K562 (cell line): ENCODE measurements at regions not wholly inside any gene's neighbourhood (a gene's known extent, or its start where the extent isn't known, plus 50 kb on each side); places are given as distances from the start of the nearest gene placed in this dataset.
A peak's percentile ranks its signal among the peaks of the same experiment; 100 is the strongest.

Source experiments
- ATAC-seq: fragments of 200-7000 bp; cut with Tn5 transposase; 3 replicates; pipeline ENCODE4 v1.9.1; 2020; ENCODE audit warnings: moderate library complexity
- BruUV-seq: library from RNA; stranded (reverse); fragments of 400-500 nt; replicated peaks from 2 replicates; lab custom pipeline; 2021; lab: Mats Ljungman, UMichigan
- CTCF ChIA-PET: fragments of 300-600 bp; formaldehyde crosslinking; extraction: SDS; loops from one replicate; lab custom pipeline; 2021; ENCODE audit warnings: low intra/inter-chr PET ratio; lab: Yijun Ruan, JAX
- POLR2A ChIA-PET: fragments of 300-600, 350-650 bp; sonication (Branson Sonifier 250); formaldehyde crosslinking; extraction: SDS; loops from one replicate; lab custom pipeline; 2021; ENCODE audit warnings: antibody characterized with exemption, inconsistent platforms; lab: Yijun Ruan, JAX
- DNase-seq, 4 experiments: peaks; one replicate each; pipeline versions ENCODE4 v3.0.0 to v3.0.0-alpha.2; 2011 to 2018; ENCODE audit warnings: low spot score in 3 of 4, mixed read lengths in 3 of 4; ENCODE audit errors: extremely low read depth in 1 of 4
- FAIRE-seq: peaks from 2 replicates; lab custom pipeline; 2011; peaks lifted over from hg19 to GRCh38; lab: Jason Lieb, UNC
- H2AFZ ChIP-seq: 2 replicates; pipeline ENCODE4 v1.6.0; 2011; ENCODE audit warnings: low read depth, low read length, control low read depth, inconsistent platforms
- H3K27ac ChIP-seq: fragments of 200-600 bp; 3 replicates; pipeline ENCODE4 v1.8.0; 2011; ENCODE audit warnings: low read depth, mild to moderate bottlenecking, control low read depth, inconsistent platforms, low read length, moderate library complexity, mixed read lengths; ENCODE audit errors: extremely low read depth
- H3K27me3 ChIP-seq, 2 experiments: fragments of 300-600 bp in 1 of 2; 2 replicates in 1 of 2; 3 replicates in 1 of 2; pipeline versions ENCODE4 v1.6.0 to v1.8.0; 2011; ENCODE audit warnings: inconsistent platforms in 2 of 2, low read length in 2 of 2, mild to moderate bottlenecking in 1 of 2, mixed read lengths in 1 of 2, moderate library complexity in 1 of 2; ENCODE audit not compliant: control insufficient read depth in 2 of 2, insufficient read depth in 2 of 2
- H3K36me3 ChIP-seq: fragments of 300-600 bp; 3 replicates; pipeline ENCODE4 v1.8.0; 2011; ENCODE audit warnings: mild to moderate bottlenecking, low read length, inconsistent platforms; ENCODE audit not compliant: control insufficient read depth, insufficient read depth
- H3K4me1 ChIP-seq, 2 experiments: fragments of 200-600 bp in 1 of 2; replicated peaks in 1 of 2; 2 replicates in 1 of 2; 3 replicates in 1 of 2; pipeline versions ENCODE4 v1.5.1 to v1.8.0; 2011; ENCODE audit warnings: inconsistent platforms in 2 of 2, low read length in 2 of 2, mild to moderate bottlenecking in 1 of 2, mixed read lengths in 1 of 2, moderate library complexity in 1 of 2; ENCODE audit not compliant: control insufficient read depth in 2 of 2, insufficient read depth in 2 of 2
- H3K4me2 ChIP-seq: 2 replicates; pipeline ENCODE4 v1.6.1; 2011; ENCODE audit warnings: low read length, control low read depth, inconsistent platforms, mixed read lengths; ENCODE audit not compliant: insufficient read depth
- H3K4me3 ChIP-seq: fragments of 200-600 bp; sonication (generic), shearing (Covaris generic); 2 replicates; pipeline ENCODE4 v1.5.1; 2016; ENCODE audit warnings: control low read depth, inconsistent platforms
- H3K79me2 ChIP-seq: fragments of 200-600 bp; 3 replicates; pipeline ENCODE4 v1.8.0; 2011; ENCODE audit warnings: low read length, inconsistent platforms; ENCODE audit not compliant: control insufficient read depth, insufficient read depth
- H3K9ac ChIP-seq, 2 experiments: 2 replicates each; pipeline versions ENCODE4 v1.6.0 to v1.6.1; 2011; ENCODE audit warnings: low read depth in 2 of 2, low read length in 2 of 2, control low read depth in 1 of 2, inconsistent platforms in 1 of 2, mild to moderate bottlenecking in 1 of 2, mixed read lengths in 1 of 2; ENCODE audit not compliant: insufficient read depth in 1 of 2
- H3K9me1 ChIP-seq: one replicate; pipeline ENCODE4 v1.6.0; 2011; ENCODE audit warnings: inconsistent platforms, mild to moderate bottlenecking, low read length, moderate library complexity; ENCODE audit not compliant: control insufficient read depth, insufficient read depth
- H3K9me3 ChIP-seq: replicated peaks from 2 replicates; pipeline ENCODE4 v1.5.1; 2011; ENCODE audit warnings: low read depth, low read length, inconsistent platforms; ENCODE audit not compliant: control insufficient read depth, insufficient read depth
- H4K20me1 ChIP-seq: replicated peaks from 2 replicates; pipeline ENCODE4 v1.6.1; 2011; ENCODE audit warnings: low read length, inconsistent platforms, mixed read lengths; ENCODE audit not compliant: control insufficient read depth, insufficient read depth
- ASH1L ChIP-seq: fragments of 450-650 bp; IDR thresholded peaks from 2 replicates; pipeline ENCODE4 v1.6.1; 2018; ENCODE audit warnings: borderline replicate concordance, mild to moderate bottlenecking, low read depth; ENCODE audit not compliant: partially characterized antibody
- CTCF ChIP-seq, 3 experiments: IDR thresholded peaks in 2 of 3; conservative IDR thresholded peaks in 1 of 3; 2 replicates each; pipeline ENCODE4 v1.5.1; 2011 to 2012; ENCODE audit warnings: low read length in 3 of 3, mild to moderate bottlenecking in 3 of 3, control low read depth in 2 of 3, improper control_type of control experiment in 1 of 3, inconsistent platforms in 1 of 3, low read depth in 1 of 3, mixed read lengths in 1 of 3, moderate library complexity in 1 of 3; ENCODE audit not compliant: insufficient read depth in 2 of 3
- KAT7 ChIP-seq: sonication (generic); formaldehyde crosslinking; IDR thresholded peaks from 2 replicates; pipeline ENCODE4 v1.8.0; 2022; ENCODE audit warnings: missing genetic modification reagents, mild to moderate bottlenecking, borderline replicate concordance
- RBM25 ChIP-seq: fragments of 200-400 bp; formaldehyde crosslinking; IDR thresholded peaks from 2 replicates; pipeline ENCODE4 v1.6.1; 2018; ENCODE audit warnings: low read length, low read depth, moderate library complexity; ENCODE audit not compliant: severe bottlenecking
- SMAD2 ChIP-seq: fragments of 150-350 bp; IDR thresholded peaks from 2 replicates; pipeline ENCODE4 v1.6.1; 2014; ENCODE audit warnings: low read depth, mild to moderate bottlenecking, low read length
- ZNF146 ChIP-seq: IDR thresholded peaks from one replicate; pipeline ENCODE4 v1.6.1; 2018; ENCODE audit warnings: missing compliant biosample characterization; ENCODE audit not compliant: unreplicated experiment
- ZNF583 ChIP-seq: fragments of 250-450 bp; sonication (Bioruptor Pico); IDR thresholded peaks from 2 replicates; pipeline ENCODE4 v1.4.0; 2020
- WGBS: fragments of 100-300 bp; shearing (Covaris generic); methylation state at CpG from one replicate; pipeline ENCODE4 v1.1.6; 2016; ENCODE audit warnings: low coverage, mixed read lengths; ENCODE audit not compliant: insufficient coverage; ENCODE audit errors: missing lambda C conversion rate; 5-methylcytosine and 5-hydroxymethylcytosine counted together
- in situ Hi-C: fragments of 300-500 bp; cut with MboI; formaldehyde crosslinking; loops from 4 replicates; pipeline ENCODE4 v1.15.0; 2018; ENCODE audit warnings: inconsistent platforms, mixed read lengths
- intact Hi-C: fragments of 100-400 bp; cut with micrococcal nuclease; formaldehyde crosslinking; loops from 2 replicates; pipeline ENCODE4 v1.14.2; 2022
- TF ChIP-seq, protein P1 (sequence below): sonication (generic); formaldehyde crosslinking; IDR thresholded peaks from 2 replicates; pipeline ENCODE4 v1.8.1; 2023; ENCODE audit warnings: mild to moderate bottlenecking, missing genetic modification reagents

GRCh38 chr9:129322641-129323375 lies 144.7 kb upstream of the IER5L start:
- TF ChIP-seq ZNF146 (no peak), RBM25 (no peak), SMAD2 (no peak), ZNF583 (CRISPR knock-in tag) (no peak)
- Histone ChIP-seq H4K20me1 (no peaks in the 10 kb centered on the region), H3K9ac (no peak overlapping the region), H3K27ac (no peak overlapping the region), H3K4me2 (no peak overlapping the region), H3K9me1 (no peaks in the 10 kb centered on the region), H3K4me3 (no peak overlapping the region), H3K9me3 (no peaks in the 10 kb centered on the region), H3K79me2 (no peaks in the 10 kb centered on the region), H3K4me1 (peaks cover 14 to 27% of the 10 kb centered on the region in 2 experiments), H3K27me3 (no peaks in the 10 kb centered on the region), H3K36me3 (no peaks in the 10 kb centered on the region), H2AFZ (no peak overlapping the region)
- BruUV-seq: no TSS peak
- FAIRE-seq: no peak
- in situ Hi-C loops (no loop called here), intact Hi-C loops (loop anchor here (5.0 kb wide), 1 partner anchor 289 kb away; no protein-coding TSS in a partner anchor)
- no peak for ATAC-seq
- ChIA-PET CTCF (no interaction called here), POLR2A (interaction anchor here (0.5 to 1.2 kb wide), 3 partner anchors 14 to 302 kb away, joined by 3 read pairs; no protein-coding TSS in a partner anchor)
- DNase-seq: no peak
- 48% methylated on average over 16 of the region's 17 CpGs for WGBS

GRCh38 chr9:129322022-129322621 lies 144.1 kb upstream of the IER5L start:
- ATAC-seq: no peak
- no peaks in the 10 kb centered on the region for H3K79me2 ChIP-seq
- no peaks in the 10 kb centered on the region for H4K20me1 ChIP-seq
- 0 out of 4 replicates have a peak overlapping the region, but pooled peaks of 1 of the 2 experiments have one; percentile 29 for H3K9ac ChIP-seq
- no peaks in the 10 kb centered on the region for H3K9me1 ChIP-seq
- BruUV-seq: no TSS peak
- ChIA-PET POLR2A (interaction anchor here (0.5 to 1.2 kb wide), 3 partner anchors 14 to 303 kb away, joined by 3 read pairs; no protein-coding TSS in a partner anchor), CTCF (no interaction called here)
- no peak for DNase-seq
- H3K4me3 ChIP-seq: no peak overlapping the region
- H3K9me3 ChIP-seq: no peaks in the 10 kb centered on the region
- no peak overlapping the region for H3K4me2 ChIP-seq
- no peak overlapping the region for H3K27ac ChIP-seq
- in situ Hi-C loops (no loop called here), intact Hi-C loops (loop anchor here (5.0 kb wide), 1 partner anchor 290 kb away; no protein-coding TSS in a partner anchor)
- no peak for FAIRE-seq
- H2AFZ ChIP-seq: no peak overlapping the region
- peaks cover 14 to 27% of the 10 kb centered on the region in 2 experiments for H3K4me1 ChIP-seq
- WGBS: 64% methylated on average over 6 of the region's 7 CpGs
- H3K27me3 ChIP-seq: no peaks in the 10 kb centered on the region
- no peaks in the 10 kb centered on the region for H3K36me3 ChIP-seq
- TF ChIP-seq, protein P1, sequence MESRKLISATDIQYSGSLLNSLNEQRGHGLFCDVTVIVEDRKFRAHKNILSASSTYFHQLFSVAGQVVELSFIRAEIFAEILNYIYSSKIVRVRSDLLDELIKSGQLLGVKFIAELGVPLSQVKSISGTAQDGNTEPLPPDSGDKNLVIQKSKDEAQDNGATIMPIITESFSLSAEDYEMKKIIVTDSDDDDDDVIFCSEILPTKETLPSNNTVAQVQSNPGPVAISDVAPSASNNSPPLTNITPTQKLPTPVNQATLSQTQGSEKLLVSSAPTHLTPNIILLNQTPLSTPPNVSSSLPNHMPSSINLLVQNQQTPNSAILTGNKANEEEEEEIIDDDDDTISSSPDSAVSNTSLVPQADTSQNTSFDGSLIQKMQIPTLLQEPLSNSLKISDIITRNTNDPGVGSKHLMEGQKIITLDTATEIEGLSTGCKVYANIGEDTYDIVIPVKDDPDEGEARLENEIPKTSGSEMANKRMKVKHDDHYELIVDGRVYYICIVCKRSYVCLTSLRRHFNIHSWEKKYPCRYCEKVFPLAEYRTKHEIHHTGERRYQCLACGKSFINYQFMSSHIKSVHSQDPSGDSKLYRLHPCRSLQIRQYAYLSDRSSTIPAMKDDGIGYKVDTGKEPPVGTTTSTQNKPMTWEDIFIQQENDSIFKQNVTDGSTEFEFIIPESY (CRISPR knock-in tag): peak; percentile 97
- TF ChIP-seq CTCF (IDR thresholded peaks at IDR 0.05 in 2 of 3, conservative IDR thresholded peaks at IDR 0.05 in 1 of 3; ENCODE audit: insufficient read depth in 2 of 3, low read depth in 1 of 3, low read length in 3 of 3) (0 out of 6 replicates have a peak, but pooled peaks have one; percentile 3 to 16 (median 13)), ASH1L (no peak), KAT7 (no peak)
